HG03280 (cell line): ENCODE measurements at regions not wholly inside any gene's neighbourhood (a gene's known extent, or its start where the extent isn't known, plus 50 kb on each side); places are given as distances from the start of the nearest gene placed in this dataset.
"Not testable (repeated sequence)": the region's sequence is repeated elsewhere in the genome, so short reads cannot be mapped to it uniquely, and the experiment has no call there.

Source experiments
- ATAC-seq: cut with Tn5 transposase; IDR thresholded peaks from one replicate; pipeline ENCODE4 v1.9.1; 2021; ENCODE audit warnings: mild to moderate bottlenecking, moderate library complexity; ENCODE audit not compliant: unreplicated experiment

- ATAC-seq = not testable (repeated sequence)
Measured at GRCh38 chr2:87258887-87259286, 237.2 kb upstream of the PLGLB1 start.

GRCh38 chr2:87262184-87262702 lies 240.6 kb upstream of the PLGLB1 start:
- ATAC-seq = not testable (repeated sequence)

- not testable (repeated sequence) for ATAC-seq
Measured at GRCh38 chr2:87263868-87264518, 242.3 kb upstream of the PLGLB1 start.

- ATAC-seq = not testable (repeated sequence)
Measured at GRCh38 chr2:87275192-87275591, 253.5 kb upstream of the PLGLB1 start.

- not testable (repeated sequence) for ATAC-seq
Measured at GRCh38 chr2:87275974-87276629, 254.5 kb upstream of the PLGLB1 start.

- not testable (repeated sequence) for ATAC-seq
Measured at GRCh38 chr2:87276673-87277072, 255.0 kb upstream of the PLGLB1 start.

GRCh38 chr2:87277734-87278133 lies 256.1 kb upstream of the PLGLB1 start:
- not testable (repeated sequence) for ATAC-seq

- ATAC-seq = not testable (repeated sequence)
Measured at GRCh38 chr2:87280596-87281355, 259.1 kb upstream of the PLGLB1 start.

- ATAC-seq = not testable (repeated sequence)
Measured at GRCh38 chr2:87283735-87284470, 262.3 kb upstream of the PLGLB1 start.

- ATAC-seq = not testable (repeated sequence)
Measured at GRCh38 chr2:87284471-87284772, 262.8 kb upstream of the PLGLB1 start.

GRCh38 chr2:87285139-87285538 lies 263.5 kb upstream of the PLGLB1 start:
- ATAC-seq = not testable (repeated sequence)

GRCh38 chr2:87290566-87291307 lies 269.1 kb upstream of the PLGLB1 start:
- not testable (repeated sequence) for ATAC-seq

GRCh38 chr2:87291400-87292200 lies 270.0 kb upstream of the PLGLB1 start:
- not testable (repeated sequence) for ATAC-seq

GRCh38 chr2:87293931-87294594 lies 272.4 kb upstream of the PLGLB1 start:
- ATAC-seq = not testable (repeated sequence)

GRCh38 chr2:87295135-87295534 lies 273.5 kb upstream of the PLGLB1 start:
- ATAC-seq = not testable (repeated sequence)

- not testable (repeated sequence) for ATAC-seq
Measured at GRCh38 chr2:87301349-87301748, 279.7 kb upstream of the PLGLB1 start.

GRCh38 chr2:87301871-87302270 lies 280.2 kb upstream of the PLGLB1 start:
- not testable (repeated sequence) for ATAC-seq

- not testable (repeated sequence) for ATAC-seq
Measured at GRCh38 chr2:87308621-87309020, 287.0 kb upstream of the PLGLB1 start.

GRCh38 chr2:87309785-87310184 lies 288.1 kb upstream of the PLGLB1 start:
- ATAC-seq = not testable (repeated sequence)
